Pancreas (tissue), 10 donors: ENCODE measurements at regions not wholly inside any gene's neighbourhood (a gene's known extent, or its start where the extent isn't known, plus 50 kb on each side); places are given as distances from the start of the nearest gene placed in this dataset.
"Not testable (repeated sequence)": the region's sequence is repeated elsewhere in the genome, so short reads cannot be mapped to it uniquely, and the experiment has no call there.

Experiments
- ATAC-seq, 4 donors: fragments of 200-7000 bp; cut with Tn5 transposase; one replicate each; pipeline versions ENCODE4 v1.8.0 to v1.9.1; 2020; ENCODE audit warnings: mild to moderate bottlenecking in 4 of 4, moderate library complexity in 4 of 4
- DNase-seq, 6 donors: peaks; one replicate each; pipeline ENCODE4 v3.0.0-alpha.2; 2020
- FAIRE-seq: peaks from 2 replicates; lab custom pipeline; 2012; peaks lifted over from hg19 to GRCh38; lab: Jason Lieb, UNC
- H3K27ac ChIP-seq, 4 donors: fragments of 200-600 bp; sonication (generic); 1 replicate in 3 of 4; 2 replicates in 1 of 4; pipeline versions ENCODE4 v1.5.0 to v1.8.0; 2020
- H3K27me3 ChIP-seq, 4 donors: fragments of 200-600 bp; one replicate each; pipeline ENCODE4 v1.8.0; 2021
- H3K36me3 ChIP-seq, 3 donors: fragments of 200-600 bp; sonication (generic) in 1 of 3; one replicate each; pipeline versions ENCODE4 v1.5.0 to v1.8.0; 2020 to 2021
- H3K4me1 ChIP-seq, 3 donors: fragments of 200-600 bp; one replicate each; pipeline ENCODE4 v1.8.0; 2021
- H3K4me3 ChIP-seq, 4 donors: fragments of 200-600 bp; sonication (generic) in 2 of 4; one replicate each; pipeline versions ENCODE4 v1.5.0 to v1.8.0; 2020 to 2021
- H3K9me3 ChIP-seq, 4 donors: fragments of 200-600 bp; one replicate each; pipeline ENCODE4 v1.8.0; 2021
- CTCF ChIP-seq, 4 donors: fragments of 200-600 bp; sonication (generic) in 3 of 4; IDR thresholded peaks; one replicate each; pipeline versions ENCODE4 v1.5.0 to v1.8.0; 2021; ENCODE audit warnings: antibody characterized with exemption in 4 of 4
- WGBS, 2 donors: extraction: QIAGEN DNeasy Blood & Tissue Kit; methylation state at CpG; one replicate each; pipeline ENCODE4 v1.1.7; 2013; 5-methylcytosine and 5-hydroxymethylcytosine counted together
- intact Hi-C, 3 donors: fragments of 100-400 bp; cut with DNase I; formaldehyde crosslinking; loops; one replicate each; pipeline versions ENCODE4 v1.11.1 to v1.14.2; 2022
- donor health status: healthy with polysubstance abuse.
- donor health status: DM: no; HTN: no; CAD: no; lungs with moderate emphysema.
- donor health status: DM: no; HTN: no; CAD: no.
- donor health status: control.
- donor health status: control.
- donor health status: Bipolar disorder and iron deficiency.
- donor health status: DM: yes; HTN: yes; CAD: no.
- donor health status: DM: no; HTN: no; CAD: no.
- donor health status: DM: no; HTN: no; CAD: no.
- donor health status: DM: yes; HTN: yes; CAD: no.

GRCh38 chr7:113521468-113521867, 397.3 kb downstream of the PPP1R3A start:
- intact Hi-C loops, result no loop called here
- 92 to 98% methylated on average over 2 of the region's 2 CpGs for WGBS, 2 donors
- FAIRE-seq (no peak), ATAC-seq (no peak), DNase-seq (no peak)
- Histone ChIP-seq H3K27ac (no peak overlapping the region), H3K4me3 (no peak overlapping the region), H3K27me3 (no peaks in the 10 kb centered on the region), H3K4me1 (no peaks in the 10 kb centered on the region), H3K36me3 (no peaks in the 10 kb centered on the region), H3K9me3 (no peaks in the 10 kb centered on the region)
- no peak for TF ChIP-seq CTCF (IDR thresholded peaks at IDR 0.05)

DNA sequence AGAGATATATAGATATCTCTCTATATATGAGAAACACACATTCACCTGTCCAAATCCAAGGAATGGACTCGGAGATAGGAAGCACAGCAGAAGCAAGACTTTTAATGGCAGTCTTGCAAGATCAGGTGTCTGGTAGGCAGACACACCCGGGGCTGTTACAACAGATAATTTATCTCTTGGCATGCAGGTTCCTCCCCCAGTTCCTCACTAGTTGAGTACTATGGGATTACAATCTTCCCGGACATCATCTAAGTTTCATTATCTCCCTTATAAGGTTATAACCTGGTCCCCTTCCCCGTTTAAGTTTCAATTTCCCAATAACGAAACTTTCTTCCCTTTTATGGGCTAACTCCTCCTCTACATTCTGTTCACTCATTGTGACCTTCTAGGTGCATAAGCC, 399.3 kb downstream of the PPP1R3A start:
- TF ChIP-seq CTCF (IDR thresholded peaks at IDR 0.05), result no peak
- Histone ChIP-seq H3K36me3 (no peaks in the 10 kb centered on the region), H3K27ac (no peak overlapping the region), H3K4me1 (no peaks in the 10 kb centered on the region), H3K4me3 (no peak overlapping the region), H3K27me3 (no peaks in the 10 kb centered on the region), H3K9me3 (no peaks in the 10 kb centered on the region)
- ATAC-seq (no peak), FAIRE-seq (no peak), DNase-seq (no peak)
- WGBS, 2 donors, result 54 to 80% methylated on average over 5 of the region's 5 CpGs
- intact Hi-C loops, result no loop called here

GRCh38 chr7:113504691-113505090, 386.3 kb upstream of the SMIM30 start:
- FAIRE-seq (no peak), DNase-seq (no peak), ATAC-seq (no peak)
- H3K9me3 ChIP-seq, result no peaks in the 10 kb centered on the region
- no peak overlapping the region for H3K27ac ChIP-seq
- intact Hi-C loops, result no loop called here
- no peaks in the 10 kb centered on the region for H3K4me1 ChIP-seq
- H3K36me3 ChIP-seq, result no peaks in the 10 kb centered on the region
- H3K27me3 ChIP-seq, result no peaks in the 10 kb centered on the region
- TF ChIP-seq CTCF (IDR thresholded peaks at IDR 0.05), result no peak
- WGBS, 2 donors, result 61 to 77% methylated on average over 3 of the region's 3 CpGs
- no peak overlapping the region for H3K4me3 ChIP-seq

DNA sequence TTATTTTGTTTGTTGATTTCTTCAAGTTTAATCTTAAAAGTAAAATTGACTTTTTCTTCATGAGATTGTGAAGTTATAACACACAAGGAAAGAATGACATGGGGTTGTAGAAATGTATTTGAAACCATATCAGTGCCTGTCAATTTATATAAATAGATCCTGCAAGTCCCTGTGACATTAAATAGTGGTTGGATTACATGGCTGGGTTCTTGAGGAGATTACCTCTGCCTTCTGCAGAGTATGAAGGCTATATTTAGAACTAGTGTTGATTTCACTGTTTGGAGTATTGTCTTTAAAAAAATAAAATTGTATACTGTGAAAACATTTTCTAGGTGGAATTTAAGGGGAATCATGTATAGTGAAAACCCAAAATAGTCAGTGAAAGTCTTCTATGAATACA, 385.8 kb upstream of the SMIM30 start:
- no peak for DNase-seq
- Histone ChIP-seq H3K36me3 (no peaks in the 10 kb centered on the region), H3K4me3 (no peak overlapping the region), H3K27me3 (no peaks in the 10 kb centered on the region), H3K4me1 (no peaks in the 10 kb centered on the region), H3K27ac (no peak overlapping the region), H3K9me3 (no peaks in the 10 kb centered on the region)
- intact Hi-C loops, result no loop called here
- no peak for TF ChIP-seq CTCF (IDR thresholded peaks at IDR 0.05)
- no peak for ATAC-seq
- FAIRE-seq, result no peak

GRCh38 chr7:113496586-113496985, 378.2 kb upstream of the SMIM30 start:
- H3K4me3 ChIP-seq, H3K27me3 ChIP-seq, ATAC-seq, H3K4me1 ChIP-seq, H3K36me3 ChIP-seq, FAIRE-seq, intact Hi-C loops, H3K27ac ChIP-seq, H3K9me3 ChIP-seq, DNase-seq: not testable (repeated sequence)
- 68 to 72% methylated on average over 2 of the region's 3 CpGs for WGBS, 2 donors

- H3K9me3 ChIP-seq, H3K4me3 ChIP-seq, H3K4me1 ChIP-seq, ATAC-seq, intact Hi-C loops, H3K27ac ChIP-seq, H3K36me3 ChIP-seq, DNase-seq, H3K27me3 ChIP-seq: not testable (repeated sequence)
- 54 to 80% methylated on average over 1 to 3 of the region's 8 CpGs for WGBS, 2 donors
- FAIRE-seq, result peak; percentile 20
Observed at GRCh38 chr7:113494797-113495566, 376.6 kb upstream of the SMIM30 start.
